ENCODE measurements at regions not wholly inside any gene's neighbourhood (a gene's known extent, or its start where the extent isn't known, plus 50 kb on each side); places are given as distances from the start of the nearest gene placed in this dataset.

- H3K4me3 ChIP-seq (replicated peaks; ENCODE audit: low read depth, low read length) = no peak overlapping the region
- no peak for TF ChIP-seq CTCF (IDR thresholded peaks at IDR 0.05; ENCODE audit: low read depth, low read length, missing control alignments)
- no peak for DNase-seq (ENCODE audit: extremely low read depth, low read depth)
Measured at GRCh38 chr13:22111152-22111783, 440.4 kb downstream of the FGF9 start.

DNA sequence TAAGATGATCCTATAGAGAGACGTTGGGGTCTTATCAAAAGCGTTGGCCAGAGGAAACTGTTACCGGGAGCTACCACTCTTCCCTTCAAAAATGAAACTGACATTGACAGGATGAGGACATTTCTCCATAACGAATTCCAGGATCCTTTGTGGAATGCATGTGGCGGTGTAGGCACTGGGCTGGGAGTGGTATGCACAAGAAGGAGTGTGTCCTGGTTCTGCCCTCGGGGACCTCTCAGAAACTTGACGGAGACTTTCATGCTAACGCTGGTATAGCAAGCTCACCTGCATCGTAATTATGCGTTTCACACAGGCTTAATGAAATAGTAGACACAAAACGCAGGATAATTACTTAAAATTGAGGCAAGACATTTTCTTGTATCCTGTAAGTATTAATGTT, 441.1 kb downstream of the FGF9 start:
- TF ChIP-seq CTCF (IDR thresholded peaks at IDR 0.05; ENCODE audit: low read depth, low read length, missing control alignments) = no peak
- no peak overlapping the region for H3K4me3 ChIP-seq (replicated peaks; ENCODE audit: low read depth, low read length)
- no peak for DNase-seq (ENCODE audit: extremely low read depth, low read depth)

GRCh38 chr13:22112956-22113745, 442.3 kb downstream of the FGF9 start:
- no peak for DNase-seq (ENCODE audit: extremely low read depth, low read depth)
- no peak overlapping the region for H3K4me3 ChIP-seq (replicated peaks; ENCODE audit: low read depth, low read length)
- TF ChIP-seq CTCF (IDR thresholded peaks at IDR 0.05; ENCODE audit: low read depth, low read length, missing control alignments) = no peak

GRCh38 chr13:22114630-22115311, 443.9 kb downstream of the FGF9 start:
- H3K4me3 ChIP-seq (replicated peaks; ENCODE audit: low read depth, low read length) = no peak overlapping the region
- no peak for DNase-seq (ENCODE audit: extremely low read depth, low read depth)
- TF ChIP-seq CTCF (IDR thresholded peaks at IDR 0.05; ENCODE audit: low read depth, low read length, missing control alignments) = no peak

DNA sequence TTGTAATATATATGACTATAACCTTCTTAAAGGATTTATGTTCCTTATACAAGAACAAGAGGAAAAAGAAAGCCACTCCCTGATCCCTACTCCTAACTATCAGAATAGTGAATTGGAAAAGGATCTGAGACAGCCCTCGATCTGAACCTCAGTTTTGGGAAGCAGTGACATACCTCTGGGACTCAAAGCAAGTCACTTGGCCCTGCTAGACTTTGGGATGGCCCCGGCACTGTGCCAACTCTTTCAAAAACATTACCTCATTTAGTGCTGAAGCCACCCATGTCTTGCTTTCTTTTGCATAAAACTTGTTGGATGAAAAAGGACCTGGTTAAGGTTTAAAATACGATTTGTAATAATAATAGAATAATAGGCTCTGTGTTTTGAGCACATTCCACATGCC, 447.3 kb downstream of the FGF9 start:
- H3K4me3 ChIP-seq (replicated peaks; ENCODE audit: low read depth, low read length) = no peak overlapping the region
- TF ChIP-seq CTCF (IDR thresholded peaks at IDR 0.05; ENCODE audit: low read depth, low read length, missing control alignments) = no peak
- no peak for DNase-seq (ENCODE audit: extremely low read depth, low read depth)

- no peak for DNase-seq (ENCODE audit: extremely low read depth, low read depth)
- H3K4me3 ChIP-seq (replicated peaks; ENCODE audit: low read depth, low read length) = no peak overlapping the region
- TF ChIP-seq CTCF (IDR thresholded peaks at IDR 0.05; ENCODE audit: low read depth, low read length, missing control alignments) = no peak
Measured at GRCh38 chr13:22120646-22121045, 449.8 kb downstream of the FGF9 start.
